GM18873 (cell line): ENCODE measurements at regions not wholly inside any gene's neighbourhood (a gene's known extent, or its start where the extent isn't known, plus 50 kb on each side); places are given as distances from the start of the nearest gene placed in this dataset.
"Not testable (repeated sequence)": the region's sequence is repeated elsewhere in the genome, so short reads cannot be mapped to it uniquely, and the experiment has no call there.

Experiments
- ATAC-seq: cut with Tn5 transposase; IDR thresholded peaks from one replicate; pipeline ENCODE4 v1.9.1; 2021; ENCODE audit warnings: mild to moderate bottlenecking, moderate library complexity, moderate number of reproducible peaks; ENCODE audit not compliant: unreplicated experiment, low FRiP score

GRCh38 chr1:193437785-193438184, 251.4 kb upstream of the B3GALT2 start:
- ATAC-seq, result peak; percentile 82

DNA sequence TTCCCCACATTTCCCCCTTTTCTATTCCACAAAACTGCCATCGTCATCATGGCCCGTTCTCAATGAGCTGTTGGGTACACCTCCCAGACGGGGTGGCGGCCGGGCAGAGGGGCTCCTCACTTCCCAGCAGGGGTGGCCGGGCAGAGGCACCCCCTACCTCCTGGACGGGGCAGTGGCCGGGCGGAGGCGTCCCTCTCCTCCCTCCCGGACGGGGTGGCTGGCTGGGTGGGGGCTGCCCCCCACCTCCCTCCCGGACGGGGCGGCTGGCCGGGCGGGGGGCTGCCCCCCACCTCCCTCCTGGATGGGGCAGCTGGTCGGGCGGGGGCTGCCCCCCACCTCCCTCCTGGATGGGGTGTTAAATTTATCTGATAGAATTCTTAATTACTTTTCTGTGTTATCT, 250.9 kb upstream of the B3GALT2 start:
- not testable (repeated sequence) for ATAC-seq

DNA sequence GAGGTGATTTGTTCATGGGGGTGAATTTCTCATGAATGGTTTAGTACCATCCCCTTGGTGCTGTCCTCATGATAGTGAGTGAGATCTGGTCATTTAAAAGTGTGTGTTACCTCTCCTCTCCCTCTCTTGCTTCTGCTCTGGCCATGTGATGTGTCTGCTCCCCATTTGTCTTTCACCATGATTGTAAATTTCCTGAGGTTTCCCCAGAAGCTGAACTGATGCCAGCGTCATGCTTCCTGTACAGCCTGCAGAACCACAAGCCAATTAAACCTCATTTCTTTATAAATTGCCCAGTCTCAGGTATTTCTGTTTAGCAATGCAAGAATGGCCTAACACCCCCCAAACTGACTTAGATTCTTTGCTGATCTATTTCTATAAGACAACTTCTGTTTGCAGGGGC, 249.4 kb upstream of the B3GALT2 start:
- ATAC-seq, result no peak

- no peak for ATAC-seq
These were observed 247.9 kb upstream of the B3GALT2 start for GRCh38 chr1:193434319-193434718.

GRCh38 chr1:193433599-193433998, 247.2 kb upstream of the B3GALT2 start:
- no peak for ATAC-seq

- no peak for ATAC-seq
These were observed 246.7 kb upstream of the B3GALT2 start for GRCh38 chr1:193432979-193433587.

DNA sequence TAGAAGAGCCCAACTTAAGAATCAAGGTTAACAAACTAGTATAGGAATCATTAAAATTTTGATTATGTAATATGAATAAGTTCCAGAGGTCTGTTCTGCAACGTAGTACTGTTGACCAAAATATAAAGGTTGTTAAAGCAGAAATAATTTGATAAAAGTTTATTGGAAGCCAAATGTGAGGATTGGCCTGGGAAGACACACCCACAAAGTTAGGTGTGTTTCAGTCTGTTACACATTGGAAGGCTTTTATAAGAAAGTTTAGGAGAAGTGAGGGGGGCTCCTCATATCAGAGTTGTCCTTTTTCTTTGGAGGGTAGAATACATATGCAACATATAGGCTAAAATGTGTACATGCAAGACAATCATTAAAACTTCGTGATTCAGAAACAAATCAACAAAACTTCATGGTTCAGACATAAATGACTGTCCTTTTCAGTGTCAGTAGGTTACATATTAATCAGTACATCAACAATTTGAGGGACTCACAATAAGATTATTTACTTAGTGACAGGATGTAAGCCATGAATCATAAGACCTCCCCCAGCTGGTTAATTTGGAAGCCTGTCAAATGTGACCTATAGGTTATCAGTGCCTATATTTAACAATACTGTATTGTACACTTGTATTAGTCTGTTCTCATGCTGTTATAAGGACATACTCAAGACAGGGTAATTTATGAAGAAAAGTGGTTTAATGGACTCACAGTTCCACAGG, 245.0 kb upstream of the B3GALT2 start:
- ATAC-seq, result no peak

DNA sequence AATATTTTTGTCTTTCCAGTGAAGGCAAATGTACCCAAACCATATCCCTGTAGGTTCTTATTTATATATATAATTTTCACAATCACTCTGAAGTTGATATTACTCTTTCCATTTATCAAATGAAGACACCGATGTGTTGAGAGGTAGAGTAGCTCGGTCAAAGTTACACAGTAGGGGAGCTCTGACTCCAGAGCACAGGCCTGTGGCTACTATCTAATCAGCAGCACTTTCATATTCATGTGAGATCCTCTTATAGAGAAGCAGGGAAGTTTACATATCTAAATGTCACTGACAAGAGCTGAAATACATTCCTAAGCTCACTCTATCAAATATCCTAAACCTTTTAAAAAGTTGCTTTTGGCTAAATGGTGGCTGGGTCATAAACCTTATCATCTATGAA, 241.1 kb upstream of the B3GALT2 start:
- ATAC-seq, result no peak

GRCh38 chr1:193426061-193426460, 239.6 kb upstream of the B3GALT2 start:
- no peak for ATAC-seq

GRCh38 chr1:193421487-193421886, 235.1 kb upstream of the B3GALT2 start:
- no peak for ATAC-seq

- no peak for ATAC-seq
These were observed 232.9 kb upstream of the B3GALT2 start for GRCh38 chr1:193419295-193419694.

DNA sequence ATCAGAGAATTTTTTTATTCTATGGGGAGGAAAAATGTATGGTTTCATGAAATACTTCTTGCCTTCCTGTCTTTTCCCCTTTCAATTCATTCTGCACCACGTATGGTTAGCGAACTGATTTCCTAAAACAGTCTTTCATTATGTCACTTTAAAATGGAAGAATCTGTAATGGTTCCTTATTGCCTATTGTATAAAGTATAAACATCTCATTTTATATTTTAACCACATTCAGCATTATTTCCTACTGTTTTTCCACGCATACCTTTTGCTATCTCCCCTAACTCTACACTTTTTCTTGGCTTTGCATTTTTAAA, 232.3 kb upstream of the B3GALT2 start:
- no peak for ATAC-seq

GRCh38 chr1:193417945-193418744, 231.7 kb upstream of the B3GALT2 start:
- ATAC-seq, result no peak

- no peak for ATAC-seq
These were observed 231.0 kb upstream of the B3GALT2 start for GRCh38 chr1:193417403-193417802.

GRCh38 chr1:193416226-193417024, 230.0 kb upstream of the B3GALT2 start:
- ATAC-seq, result no peak

DNA sequence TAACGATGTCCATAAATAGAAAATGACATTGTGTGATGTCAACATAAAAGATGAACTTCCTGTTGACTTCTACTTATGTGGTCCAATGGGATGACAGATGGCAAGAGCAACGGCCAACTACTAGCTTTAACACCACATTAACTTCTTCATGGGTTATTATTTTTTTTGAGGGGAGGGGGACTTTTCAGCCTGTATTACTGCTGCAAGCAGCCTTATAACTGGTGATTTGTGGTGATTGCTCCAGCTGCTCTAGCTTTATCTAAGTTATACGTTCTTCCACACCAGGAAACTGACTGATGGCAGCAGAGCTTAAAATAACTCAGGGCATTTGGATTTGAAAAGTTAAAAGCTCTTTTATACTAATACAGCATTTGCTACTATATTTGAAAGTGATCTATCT, 228.8 kb upstream of the B3GALT2 start:
- ATAC-seq, result no peak

DNA sequence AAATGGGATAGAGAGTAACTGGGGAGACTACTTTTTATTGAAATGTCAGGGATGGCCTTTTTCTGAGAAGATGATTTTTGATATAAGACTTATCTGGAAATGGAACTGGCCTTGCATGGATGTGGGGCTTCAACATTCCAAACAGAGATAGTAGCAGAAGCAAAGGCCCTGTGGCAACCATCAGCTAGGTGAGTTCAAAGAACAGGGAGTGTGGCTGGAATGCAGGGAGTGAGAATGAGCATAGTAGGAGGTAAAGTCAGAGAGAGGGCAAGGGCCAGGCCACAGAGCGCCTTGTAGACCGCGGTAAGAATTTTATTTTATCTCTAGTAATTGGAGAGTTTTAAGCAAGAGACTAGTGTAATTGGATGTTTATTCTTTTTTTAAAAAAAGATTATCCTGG, 227.0 kb upstream of the B3GALT2 start:
- no peak for ATAC-seq

GRCh38 chr1:193412748-193413147, 226.3 kb upstream of the B3GALT2 start:
- ATAC-seq, result no peak

DNA sequence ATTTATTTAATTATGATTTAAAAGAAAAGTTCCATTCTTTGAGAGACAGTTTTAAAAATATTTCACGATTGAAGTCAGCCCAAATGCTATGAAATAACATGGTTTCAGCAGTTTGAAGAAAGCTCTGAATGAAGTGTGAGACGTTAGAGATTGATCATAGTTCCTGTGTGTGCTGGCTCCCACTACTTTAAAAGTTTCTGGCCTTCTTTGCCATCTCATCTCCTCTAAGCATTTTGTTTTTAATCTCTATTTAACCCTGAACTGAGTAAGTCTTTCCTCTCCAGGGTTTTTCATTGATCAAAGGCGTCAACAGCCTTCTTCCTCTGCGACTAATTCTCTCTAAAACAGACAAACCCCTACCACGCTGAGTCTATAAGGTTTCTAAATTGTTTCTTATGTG, 225.3 kb upstream of the B3GALT2 start:
- ATAC-seq, result no peak

- no peak for ATAC-seq
These were observed 224.8 kb upstream of the B3GALT2 start for GRCh38 chr1:193411215-193411614.

DNA sequence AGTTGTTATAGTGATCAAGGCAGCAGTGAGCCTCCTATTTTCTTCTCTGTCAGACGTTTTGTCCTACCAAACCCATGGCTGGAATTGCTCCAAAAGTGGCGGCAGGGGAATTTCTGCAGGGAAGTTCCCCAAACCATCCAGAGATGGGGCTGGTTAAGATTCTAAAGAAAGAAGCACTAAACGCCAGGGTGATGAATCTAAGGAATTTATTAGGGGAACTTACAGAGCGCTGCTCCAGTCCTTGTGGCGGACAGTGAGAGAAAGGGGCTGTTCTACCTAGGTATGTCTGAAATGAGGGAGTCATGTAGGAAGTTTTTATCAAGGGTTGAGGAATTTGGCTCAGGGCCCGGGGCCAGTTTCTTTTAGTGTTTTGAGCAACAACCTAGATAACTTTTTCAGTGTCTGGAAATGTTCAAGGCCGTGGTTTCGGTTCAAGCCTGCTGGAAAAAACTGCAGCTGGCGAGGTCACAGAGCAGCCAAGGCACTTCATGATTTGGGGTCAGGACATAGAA, 222.4 kb upstream of the B3GALT2 start:
- ATAC-seq, result no peak
